ENCODE measurements at regions not wholly inside any gene's neighbourhood (a gene's known extent, or its start where the extent isn't known, plus 50 kb on each side); places are given as distances from the start of the nearest gene placed in this dataset.
"Not testable (repeated sequence)": the region's sequence is repeated elsewhere in the genome, so short reads cannot be mapped to it uniquely, and the experiment has no call there.

GRCh38 chr3:3295586-3295985 is 116.1 kb upstream of the CRBN start:
- TF ChIP-seq CTCF (IDR thresholded peaks at IDR 0.05): no peak
- ATAC-seq: no peak
- POLR2A ChIA-PET: no interaction called here
- intact Hi-C loops (cut with micrococcal nuclease): no loop called here
- peaks cover 18% of the 10 kb centered on the region for H3K9me3 Mint-ChIP-seq
- CTCF ChIA-PET: no interaction called here
- no peak overlapping the region for H3K4me3 Mint-ChIP-seq
- no peaks in the 10 kb centered on the region for H3K27me3 Mint-ChIP-seq
- DNase-seq: no peak
- H3K4me1 Mint-ChIP-seq (ENCODE audit: low read depth): peaks cover 15% of the 10 kb centered on the region
- H3K27ac Mint-ChIP-seq: no peak overlapping the region
- H3K36me3 Mint-ChIP-seq (ENCODE audit: low read depth): no peaks in the 10 kb centered on the region

GRCh38 chr3:3291756-3292283 is 112.3 kb upstream of the CRBN start:
- H3K27me3 Mint-ChIP-seq; H3K27ac Mint-ChIP-seq; intact Hi-C loops (cut with micrococcal nuclease); POLR2A ChIA-PET; ATAC-seq; H3K36me3 Mint-ChIP-seq (ENCODE audit: low read depth); DNase-seq; H3K4me3 Mint-ChIP-seq; H3K4me1 Mint-ChIP-seq (ENCODE audit: low read depth); CTCF ChIA-PET: not testable (repeated sequence)
- H3K9me3 Mint-ChIP-seq: peaks cover 18% of the 10 kb centered on the region

- Mint-ChIP-seq H3K9me3 (no peaks in the 10 kb centered on the region), H3K36me3 (ENCODE audit: low read depth) (no peaks in the 10 kb centered on the region), H3K4me3 (no peak overlapping the region), H3K4me1 (ENCODE audit: low read depth) (no peaks in the 10 kb centered on the region), H3K27ac (no peak overlapping the region), H3K27me3 (peaks cover 2% of the 10 kb centered on the region)
- DNase-seq (no peak), ATAC-seq (no peak)
- no peak for TF ChIP-seq CTCF (IDR thresholded peaks at IDR 0.05)
- ChIA-PET POLR2A (interaction anchor here (0.5 to 0.9 kb wide), 2 partner anchors 9 to 1010 kb away, joined by 3 to 4 read pairs; no protein-coding TSS in a partner anchor), CTCF (no interaction called here)
- intact Hi-C loops (cut with micrococcal nuclease): no loop called here
Observed at GRCh38 chr3:3288255-3288654, 108.8 kb upstream of the CRBN start.

- Mint-ChIP-seq H3K4me3 (no peak overlapping the region), H3K36me3 (ENCODE audit: low read depth) (no peaks in the 10 kb centered on the region), H3K27me3 (peaks cover 2% of the 10 kb centered on the region), H3K9me3 (no peaks in the 10 kb centered on the region), H3K4me1 (ENCODE audit: low read depth) (peaks cover 1% of the 10 kb centered on the region), H3K27ac (no peak overlapping the region)
- no peak for TF ChIP-seq CTCF (IDR thresholded peaks at IDR 0.05)
- CTCF ChIA-PET: no interaction called here
- DNase-seq (no peak), ATAC-seq (no peak)
- POLR2A ChIA-PET: no interaction called here
- intact Hi-C loops (cut with micrococcal nuclease): no loop called here
Observed at GRCh38 chr3:3286014-3286413, 106.5 kb upstream of the CRBN start.

GRCh38 chr3:3281024-3281423 is 101.5 kb upstream of the CRBN start:
- POLR2A ChIA-PET: no interaction called here
- no peaks in the 10 kb centered on the region for H3K27me3 Mint-ChIP-seq
- intact Hi-C loops (cut with micrococcal nuclease): no loop called here

More at GRCh38 chr3:3281024-3281423, 101.5 kb upstream of the CRBN start:
- Mint-ChIP-seq H3K27ac (no peak overlapping the region), H3K4me3 (no peak overlapping the region), H3K4me1 (ENCODE audit: low read depth) (peaks cover 7% of the 10 kb centered on the region), H3K9me3 (no peaks in the 10 kb centered on the region), H3K36me3 (ENCODE audit: low read depth) (no peaks in the 10 kb centered on the region)
- TF ChIP-seq CTCF (IDR thresholded peaks at IDR 0.05): no peak
- DNase-seq: no peak
- CTCF ChIA-PET: no interaction called here
- no peak for ATAC-seq

Data from activated CD8-positive, alpha-beta T cell treated with anti-CD3 and anti-CD28 coated beads for 36 hours (primary cell).